IMR-90 (cell line): ENCODE measurements at regions not wholly inside any gene's neighbourhood (a gene's known extent, or its start where the extent isn't known, plus 50 kb on each side); places are given as distances from the start of the nearest gene placed in this dataset.
A peak's percentile ranks its signal among the peaks of the same experiment; 100 is the strongest.

Experiments used
- ATAC-seq: fragments of 200-7000 bp; cut with Tn5 transposase; 2 replicates; pipeline ENCODE4 v1.9.1; 2020; ENCODE audit warnings: low read depth, mild to moderate bottlenecking, moderate library complexity
- BruUV-seq: library from RNA; stranded (reverse); fragments of 400-500 nt; replicated peaks from 2 replicates; lab custom pipeline; 2021; lab: Mats Ljungman, UMichigan
- CTCF ChIA-PET: fragments of 300-600 bp; formaldehyde crosslinking; extraction: SDS; loops from one replicate; lab custom pipeline; 2021; ENCODE audit warnings: antibody characterized with exemption; lab: Yijun Ruan, JAX
- POLR2A ChIA-PET: fragments of 300-600 bp; sonication (Branson Sonifier 250); formaldehyde crosslinking; loops from one replicate; lab custom pipeline; 2022; ENCODE audit warnings: antibody characterized with exemption; ENCODE audit not compliant: unreplicated experiment; lab: Charles Lee
- DNase-seq: peaks from one replicate; pipeline ENCODE4 v3.0.0; 2013
- H2AFZ ChIP-seq: replicated peaks from 2 replicates; pipeline ENCODE3; 2013; ENCODE audit warnings: low read length, mild to moderate bottlenecking; ENCODE audit not compliant: poor library complexity
- H2AK5ac ChIP-seq: 2 replicates; pipeline ENCODE4 v1.6.1; 2013; ENCODE audit warnings: low read depth, low read length, inconsistent platforms
- H2AK9ac ChIP-seq: replicated peaks from 2 replicates; pipeline ENCODE3; 2013; ENCODE audit warnings: mild to moderate bottlenecking, low read depth, low read length, moderate library complexity; ENCODE audit not compliant: poor library complexity
- H2BK120ac ChIP-seq: 2 replicates; pipeline ENCODE4 v1.6.1; 2013; ENCODE audit warnings: low read depth, low read length, inconsistent platforms
- H2BK15ac ChIP-seq: 3 replicates; pipeline ENCODE4 v1.6.1; 2013; ENCODE audit warnings: low read depth, low read length, inconsistent platforms
- H2BK20ac ChIP-seq: 2 replicates; pipeline ENCODE4 v1.6.1; 2013; ENCODE audit warnings: low read depth, mild to moderate bottlenecking, inconsistent platforms, low read length, moderate library complexity
- H2BK5ac ChIP-seq: 2 replicates; pipeline ENCODE4 v1.6.1; 2013; ENCODE audit warnings: mild to moderate bottlenecking, low read depth, low read length, inconsistent platforms; ENCODE audit not compliant: poor library complexity, severe bottlenecking
- H3K14ac ChIP-seq: replicated peaks from 2 replicates; pipeline ENCODE4 v1.6.1; 2013; ENCODE audit warnings: low read depth, low read length, inconsistent platforms
- H3K18ac ChIP-seq: 2 replicates; pipeline ENCODE4 v1.6.1; 2013; ENCODE audit warnings: low read depth, low read length, control low read depth
- H3K23ac ChIP-seq: 2 replicates; pipeline ENCODE4 v1.6.1; 2013; ENCODE audit warnings: low read depth, low read length, inconsistent platforms
- H3K27ac ChIP-seq: 2 replicates; pipeline ENCODE4 v1.5.1; 2013; ENCODE audit warnings: mild to moderate bottlenecking, control low read depth, low read length; ENCODE audit not compliant: insufficient read depth
- H3K27me3 ChIP-seq: 2 replicates; pipeline ENCODE4 v1.6.1; 2013; ENCODE audit warnings: low read length; ENCODE audit not compliant: control insufficient read depth, insufficient read depth
- H3K36me3 ChIP-seq: 2 replicates; pipeline ENCODE4 v1.6.1; 2013; ENCODE audit warnings: low read length, mixed read lengths; ENCODE audit not compliant: control insufficient read depth, insufficient read depth
- H3K4ac ChIP-seq: 2 replicates; pipeline ENCODE4 v1.6.1; 2013; ENCODE audit warnings: low read depth, low read length, inconsistent platforms
- H3K4me1 ChIP-seq: 2 replicates; pipeline ENCODE4 v1.6.1; 2013; ENCODE audit warnings: low read length, mixed read lengths; ENCODE audit not compliant: control insufficient read depth, insufficient read depth
- H3K4me2 ChIP-seq: 2 replicates; pipeline ENCODE4 v1.6.1; 2013; ENCODE audit warnings: low read depth, mild to moderate bottlenecking, control low read depth, low read length, moderate library complexity
- H3K4me3 ChIP-seq: 2 replicates; pipeline ENCODE4 v1.5.1; 2013; ENCODE audit warnings: low read depth, mild to moderate bottlenecking, control low read depth, low read length, moderate library complexity; ENCODE audit not compliant: insufficient read depth
- H3K56ac ChIP-seq: 2 replicates; pipeline ENCODE4 v1.6.1; 2013; ENCODE audit warnings: low read length, inconsistent platforms; ENCODE audit not compliant: insufficient read depth; ENCODE audit errors: extremely low read depth
- H3K79me1 ChIP-seq, 2 experiments: 2 replicates each; pipeline ENCODE4 v1.6.1; 2013; ENCODE audit warnings: low read length in 2 of 2, inconsistent platforms in 1 of 2, low read depth in 1 of 2
- H3K9ac ChIP-seq: 2 replicates; pipeline ENCODE4 v1.6.1; 2013; ENCODE audit warnings: low read depth, low read length, control low read depth
- H3K9me1 ChIP-seq: 2 replicates; pipeline ENCODE4 v1.6.1; 2013; ENCODE audit warnings: low read length, inconsistent platforms; ENCODE audit not compliant: insufficient read depth
- H3K9me3 ChIP-seq: 2 replicates; pipeline ENCODE4 v1.6.1; 2013; ENCODE audit warnings: low read length; ENCODE audit not compliant: control insufficient read depth, insufficient read depth
- H4K20me1 ChIP-seq: 2 replicates; pipeline ENCODE4 v1.6.1; 2013; ENCODE audit warnings: low read length, inconsistent platforms; ENCODE audit not compliant: insufficient read depth
- H4K5ac ChIP-seq: 2 replicates; pipeline ENCODE4 v1.6.1; 2013; ENCODE audit warnings: mild to moderate bottlenecking, low read depth, low read length, control low read depth
- H4K8ac ChIP-seq, 2 experiments: 2 replicates each; pipeline ENCODE4 v1.6.1; 2013; ENCODE audit warnings: low read depth in 2 of 2, low read length in 2 of 2, control low read depth in 1 of 2, inconsistent platforms in 1 of 2
- H4K91ac ChIP-seq: 2 replicates; pipeline ENCODE4 v1.6.1; 2013; ENCODE audit warnings: low read depth, low read length, inconsistent platforms; ENCODE audit not compliant: insufficient read depth
- BHLHE40 ChIP-seq: fragments of 150-350 bp; IDR thresholded peaks from 2 replicates; pipeline ENCODE4 v1.6.1; 2016; ENCODE audit warnings: mild to moderate bottlenecking, low read depth, low read length
- CEBPB ChIP-seq: IDR thresholded peaks from 2 replicates; pipeline ENCODE4 v1.6.1; 2012; ENCODE audit warnings: low read depth, low read length, improper control_type of control experiment
- CTCF ChIP-seq: conservative IDR thresholded peaks from 2 replicates; pipeline ENCODE4 v1.5.1; 2012; ENCODE audit warnings: mild to moderate bottlenecking, low read depth, low read length, improper control_type of control experiment
- MXI1 ChIP-seq: IDR thresholded peaks from 2 replicates; pipeline ENCODE4 v1.6.1; 2012; ENCODE audit warnings: low read depth, mild to moderate bottlenecking, low read length, moderate library complexity, borderline replicate concordance
- RAD21 ChIP-seq: IDR thresholded peaks from 2 replicates; pipeline ENCODE4 v1.6.1; 2012; ENCODE audit warnings: low read length, improper control_type of control experiment
- RCOR1 ChIP-seq: IDR thresholded peaks from 2 replicates; pipeline ENCODE4 v1.6.1; 2012; ENCODE audit warnings: mild to moderate bottlenecking, low read length, improper control_type of control experiment; ENCODE audit not compliant: insufficient replicate concordance
- RFX5 ChIP-seq: IDR thresholded peaks from 2 replicates; pipeline ENCODE4 v1.8.0; 2012; ENCODE audit warnings: low read depth, mild to moderate bottlenecking, low read length, moderate library complexity
- WGBS, 2 experiments: methylation state at CpG; one replicate each; pipeline versions ENCODE4 v1.1.5 to v1.1.7; 2013; ENCODE audit warnings: missing lambda C conversion rate in 2 of 2; ENCODE audit not compliant: insufficient read length in 1 of 2; ENCODE audit errors: extremely low coverage in 2 of 2; 5-methylcytosine and 5-hydroxymethylcytosine counted together
- dilution Hi-C: fragments of 300-500 bp; cut with HindIII; formaldehyde crosslinking; loops from one replicate; pipeline ENCODE4 v1.14.3; 2018; ENCODE audit warnings: low sequenced_read_pairs; ENCODE audit not compliant: unreplicated experiment
- in situ Hi-C: fragments of 300-500 bp; cut with MboI; formaldehyde crosslinking; loops from 3 replicates; pipeline ENCODE4 v1.14.3; 2019; ENCODE audit warnings: low sequenced_read_pairs, inconsistent platforms, mixed read lengths
- intact Hi-C: fragments of 100-400 bp; cut with micrococcal nuclease; formaldehyde crosslinking; loops from 2 replicates; pipeline ENCODE4 v1.10.0; 2022

DNA sequence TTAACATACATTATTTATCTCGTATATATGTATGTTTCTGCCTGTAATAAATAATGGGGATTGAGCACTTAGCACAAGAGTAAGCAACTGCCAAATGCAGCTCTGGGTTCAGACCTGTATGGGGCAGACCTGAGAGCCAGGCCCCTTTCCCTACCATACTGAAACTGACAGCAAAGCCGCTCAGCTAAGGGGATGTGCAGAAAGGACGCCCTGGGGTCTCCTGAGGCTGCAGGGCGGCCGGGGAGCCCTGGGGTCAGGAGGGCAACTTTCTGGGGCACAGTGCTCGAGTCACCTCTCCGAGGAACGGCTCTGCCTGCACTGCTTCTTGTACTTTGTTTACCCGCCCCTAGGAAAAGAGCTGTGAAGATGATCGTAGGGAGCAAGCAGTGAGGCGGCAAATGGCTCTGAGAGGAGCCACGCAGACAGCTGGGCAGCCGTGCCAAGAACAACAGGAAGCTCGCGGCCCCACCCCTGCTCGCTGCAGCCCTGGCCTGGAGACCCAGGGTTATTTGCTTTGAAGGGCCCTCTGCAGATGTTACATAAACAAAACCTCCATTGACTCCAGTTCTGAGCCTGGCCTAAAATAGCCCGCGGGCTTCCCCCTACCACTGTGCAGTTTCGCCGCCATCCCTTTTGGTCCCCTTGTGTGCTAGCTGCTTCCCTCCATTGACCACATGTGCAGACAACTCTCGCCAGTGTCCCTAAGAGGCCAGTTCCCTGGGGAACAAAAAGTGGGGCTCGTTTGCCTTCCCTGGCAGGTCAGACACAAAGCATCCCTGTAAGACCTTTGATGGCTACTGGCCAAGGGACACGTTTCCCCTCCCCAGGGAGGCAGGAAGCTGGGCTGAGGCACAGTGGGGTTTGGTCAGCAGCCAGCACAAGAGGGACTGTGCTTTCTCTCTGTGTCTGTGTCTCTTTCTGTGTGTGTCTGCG is 111.3 kb upstream of the LNX1 start:
- no TSS peak for BruUV-seq
- peak overlapping the region; percentile 96 for H4K5ac ChIP-seq
- peak overlapping the region; percentile 95 for H3K14ac ChIP-seq
- peak overlapping the region; percentile 90 for H2AK9ac ChIP-seq
- no peak overlapping the region for H3K4me3 ChIP-seq
- dilution Hi-C loops (no loop called here), in situ Hi-C loops (loop anchor here (25.0 kb wide), 1 partner anchor 515 kb away; no protein-coding TSS in a partner anchor), intact Hi-C loops (loop anchor here (5.0 to 10.0 kb wide), 3 partner anchors 125 to 362 kb away; partner anchors contain the start of genes CHIC2 and FIP1L1)
- H3K36me3 ChIP-seq = no peaks in the 10 kb centered on the region
- peak overlapping the region; percentile 81 for H3K23ac ChIP-seq
- peak overlapping the region; percentile 98 for H2BK15ac ChIP-seq
- H3K56ac ChIP-seq = peak overlapping the region; percentile 85
- H2AK5ac ChIP-seq = peak overlapping the region; percentile 81
- POLR2A ChIA-PET = interaction anchor here (0.6 to 1.7 kb wide), 7 partner anchors 14 to 1234 kb away, joined by 3 to 6 read pairs (median 4); no protein-coding TSS in a partner anchor
- peak overlapping the region; percentile 97 for H4K8ac ChIP-seq
- H2BK5ac ChIP-seq = peak overlapping the region; percentile 67
- peak overlapping the region; percentile 99 for H3K4ac ChIP-seq
- 3% methylated on average over 11 of the region's 24 CpGs; no CpG with 5 or more reads in 1 of the 2 experiments for WGBS, 2 experiments
- no peaks in the 10 kb centered on the region for H3K9me3 ChIP-seq
- H4K20me1 ChIP-seq = no peaks in the 10 kb centered on the region
- H3K18ac ChIP-seq = peak overlapping the region; percentile 89
- no peaks in the 10 kb centered on the region for H3K79me1 ChIP-seq
- peak overlapping the region; percentile 62 for H3K9ac ChIP-seq
- CTCF ChIA-PET = interaction anchor here (0.6 to 1.0 kb wide), 2 partner anchors 14 to 488 kb away, joined by 3 to 6 read pairs; no protein-coding TSS in a partner anchor
- H3K27ac ChIP-seq = peak overlapping the region; percentile 86
- DNase-seq (peak; percentile 77), ATAC-seq (peak; percentile 83)
- no peaks in the 10 kb centered on the region for H3K27me3 ChIP-seq
- H4K91ac ChIP-seq = peak overlapping the region; percentile 98
- peak overlapping the region; percentile 99 for H2BK20ac ChIP-seq
- TF ChIP-seq RAD21 = peak; percentile 4; the same call in 1 of the 2 replicates
- TF ChIP-seq RFX5 = no peak
- 0 out of 2 replicates have a peak, but pooled peaks have one; percentile 13 for TF ChIP-seq MXI1
- TF ChIP-seq CEBPB = no peak
- TF ChIP-seq CTCF = 0 out of 2 replicates have a peak, but pooled peaks have one; percentile 10
- 0 out of 2 replicates have a peak, but pooled peaks have one; percentile 9 for TF ChIP-seq BHLHE40
- TF ChIP-seq RCOR1 = no peak
- H3K9me1 ChIP-seq = peaks cover 2% of the 10 kb centered on the region; the same call in 1 of the 2 replicates
- peaks cover 22% of the 10 kb centered on the region for H3K4me1 ChIP-seq
- peak overlapping the region; percentile 45 for H3K4me2 ChIP-seq
- H2AFZ ChIP-seq = peak overlapping the region; percentile 93
- H2BK120ac ChIP-seq = peak overlapping the region; percentile 99
